Activated naive CD4-positive, alpha-beta T cell treated with anti-CD3 and anti-CD28 coated beads, Interleukin-2, amount 10 ng/mL, durations not matched to agents 7 days and 5 days (primary cell): ENCODE measurements at regions not wholly inside any gene's neighbourhood (a gene's known extent, or its start where the extent isn't known, plus 50 kb on each side); places are given as distances from the start of the nearest gene placed in this dataset.

Experiments
- CTCF ChIA-PET: fragments of 350-600 bp; sonication (Branson Sonifier 250); formaldehyde crosslinking; loops from one replicate; lab custom pipeline; 2021; ENCODE audit warnings: antibody characterized with exemption; lab: Charles Lee
- DNase-seq: peaks from one replicate; pipeline ENCODE4 v3.0.0-alpha.2; 2020
- H3K27ac Mint-ChIP-seq: one replicate; pipeline ENCODE4 v1.8.0; 2021; ENCODE audit warnings: mild to moderate bottlenecking, moderate library complexity, mixed read lengths
- H3K27me3 Mint-ChIP-seq: one replicate; pipeline ENCODE4 v1.8.0; 2021; ENCODE audit warnings: mild to moderate bottlenecking, mixed read lengths
- H3K36me3 Mint-ChIP-seq: one replicate; pipeline ENCODE4 v1.8.0; 2021; ENCODE audit warnings: mixed read lengths
- H3K4me1 Mint-ChIP-seq: one replicate; pipeline ENCODE4 v1.8.0; 2021; ENCODE audit warnings: mixed read lengths
- H3K4me3 Mint-ChIP-seq: one replicate; pipeline ENCODE4 v1.8.0; 2021; ENCODE audit warnings: mild to moderate bottlenecking, moderate library complexity, mixed read lengths
- H3K9me3 Mint-ChIP-seq: one replicate; pipeline ENCODE4 v1.8.0; 2021; ENCODE audit warnings: mixed read lengths

- Mint-ChIP-seq H3K27ac (no peak overlapping the region), H3K27me3 (peaks cover 42% of the 10 kb centered on the region)
Observed at GRCh38 chr2:240277807-240278522, 137.5 kb upstream of the OTOS start.

GRCh38 chr2:240278661-240279060, 138.2 kb upstream of the OTOS start:
- Mint-ChIP-seq H3K27me3 (peaks cover 40% of the 10 kb centered on the region), H3K36me3 (no peaks in the 10 kb centered on the region), H3K9me3 (no peaks in the 10 kb centered on the region), H3K4me3 (no peak overlapping the region), H3K4me1 (no peaks in the 10 kb centered on the region), H3K27ac (no peak overlapping the region)
- CTCF ChIA-PET = no interaction called here
- no peak for DNase-seq

More at GRCh38 chr2:240277807-240278522, 137.5 kb upstream of the OTOS start:
- H3K36me3 Mint-ChIP-seq = no peaks in the 10 kb centered on the region
- H3K9me3 Mint-ChIP-seq = no peaks in the 10 kb centered on the region
- CTCF ChIA-PET = no interaction called here
- no peak overlapping the region for H3K4me3 Mint-ChIP-seq
- H3K4me1 Mint-ChIP-seq = no peaks in the 10 kb centered on the region
- DNase-seq = no peak

GRCh38 chr2:240280621-240281020, 140.2 kb upstream of the OTOS start:
- CTCF ChIA-PET = no interaction called here
- Mint-ChIP-seq H3K4me3 (no peak overlapping the region), H3K4me1 (no peaks in the 10 kb centered on the region), H3K27ac (no peak overlapping the region), H3K27me3 (peaks cover 34% of the 10 kb centered on the region), H3K9me3 (no peaks in the 10 kb centered on the region), H3K36me3 (no peaks in the 10 kb centered on the region)
- DNase-seq = no peak

GRCh38 chr2:240284503-240285259, 144.2 kb upstream of the OTOS start:
- Mint-ChIP-seq H3K27me3 (peaks cover 18% of the 10 kb centered on the region), H3K27ac (no peak overlapping the region), H3K9me3 (no peaks in the 10 kb centered on the region), H3K4me3 (no peak overlapping the region), H3K4me1 (no peaks in the 10 kb centered on the region), H3K36me3 (no peaks in the 10 kb centered on the region)
- CTCF ChIA-PET = no interaction called here
- DNase-seq = no peak

GRCh38 chr2:240285725-240286124, 145.3 kb upstream of the OTOS start:
- no peaks in the 10 kb centered on the region for H3K4me1 Mint-ChIP-seq

GRCh38 chr2:240286596-240286995, 146.1 kb upstream of the OTOS start:
- Mint-ChIP-seq H3K4me1 (no peaks in the 10 kb centered on the region), H3K27me3 (peaks cover 6% of the 10 kb centered on the region), H3K36me3 (no peaks in the 10 kb centered on the region), H3K27ac (no peak overlapping the region), H3K9me3 (no peaks in the 10 kb centered on the region), H3K4me3 (no peak overlapping the region)
- no peak for DNase-seq
- CTCF ChIA-PET = no interaction called here

More at GRCh38 chr2:240285725-240286124, 145.3 kb upstream of the OTOS start:
- CTCF ChIA-PET = no interaction called here
- no peak overlapping the region for H3K27ac Mint-ChIP-seq
- no peak overlapping the region for H3K4me3 Mint-ChIP-seq
- H3K36me3 Mint-ChIP-seq = no peaks in the 10 kb centered on the region
- H3K27me3 Mint-ChIP-seq = peaks cover 10% of the 10 kb centered on the region
- no peaks in the 10 kb centered on the region for H3K9me3 Mint-ChIP-seq
- no peak for DNase-seq

GRCh38 chr2:240287011-240287410, 146.6 kb upstream of the OTOS start:
- H3K27me3 Mint-ChIP-seq = peaks cover 6% of the 10 kb centered on the region
- H3K4me3 Mint-ChIP-seq = no peak overlapping the region
- no peaks in the 10 kb centered on the region for H3K36me3 Mint-ChIP-seq
- CTCF ChIA-PET = no interaction called here
- no peak for DNase-seq
- no peak overlapping the region for H3K27ac Mint-ChIP-seq
- H3K9me3 Mint-ChIP-seq = no peaks in the 10 kb centered on the region
- H3K4me1 Mint-ChIP-seq = no peaks in the 10 kb centered on the region

- Mint-ChIP-seq H3K9me3 (no peaks in the 10 kb centered on the region), H3K27ac (no peak overlapping the region), H3K36me3 (no peaks in the 10 kb centered on the region), H3K4me1 (no peaks in the 10 kb centered on the region), H3K27me3 (peaks cover 6% of the 10 kb centered on the region), H3K4me3 (no peak overlapping the region)
- CTCF ChIA-PET = no interaction called here
- DNase-seq = no peak
Observed at GRCh38 chr2:240287496-240288086, 147.1 kb upstream of the OTOS start.

GRCh38 chr2:240288087-240288521, 147.4 kb upstream of the GPC1 start:
- peaks cover 6% of the 10 kb centered on the region for H3K27me3 Mint-ChIP-seq
- H3K4me1 Mint-ChIP-seq = no peaks in the 10 kb centered on the region
- CTCF ChIA-PET = no interaction called here
- H3K36me3 Mint-ChIP-seq = no peaks in the 10 kb centered on the region
- H3K4me3 Mint-ChIP-seq = no peak overlapping the region
- H3K27ac Mint-ChIP-seq = no peak overlapping the region
- DNase-seq = no peak
- H3K9me3 Mint-ChIP-seq = no peaks in the 10 kb centered on the region

- Mint-ChIP-seq H3K36me3 (no peaks in the 10 kb centered on the region), H3K27me3 (peaks cover 2% of the 10 kb centered on the region), H3K4me3 (no peak overlapping the region), H3K27ac (no peak overlapping the region), H3K9me3 (no peaks in the 10 kb centered on the region), H3K4me1 (no peaks in the 10 kb centered on the region)
- no peak for DNase-seq
- CTCF ChIA-PET = no interaction called here
Observed at GRCh38 chr2:240289701-240290431, 145.6 kb upstream of the GPC1 start.

GRCh38 chr2:240290432-240291336, 144.8 kb upstream of the GPC1 start:
- CTCF ChIA-PET = no interaction called here
- no peak for DNase-seq
- H3K36me3 Mint-ChIP-seq = no peaks in the 10 kb centered on the region
- no peak overlapping the region for H3K4me3 Mint-ChIP-seq
- no peaks in the 10 kb centered on the region for H3K9me3 Mint-ChIP-seq
- no peak overlapping the region for H3K27ac Mint-ChIP-seq
- H3K4me1 Mint-ChIP-seq = no peaks in the 10 kb centered on the region
- no peaks in the 10 kb centered on the region for H3K27me3 Mint-ChIP-seq

GRCh38 chr2:240291337-240292034, 144.0 kb upstream of the GPC1 start:
- Mint-ChIP-seq H3K36me3 (no peaks in the 10 kb centered on the region), H3K27ac (no peak overlapping the region), H3K27me3 (no peaks in the 10 kb centered on the region), H3K4me3 (no peak overlapping the region), H3K9me3 (no peaks in the 10 kb centered on the region), H3K4me1 (no peaks in the 10 kb centered on the region)
- CTCF ChIA-PET = no interaction called here
- DNase-seq = no peak

GRCh38 chr2:240292035-240292574, 143.4 kb upstream of the GPC1 start:
- Mint-ChIP-seq H3K4me1 (no peaks in the 10 kb centered on the region), H3K4me3 (no peak overlapping the region), H3K27ac (no peak overlapping the region), H3K36me3 (no peaks in the 10 kb centered on the region), H3K27me3 (no peaks in the 10 kb centered on the region), H3K9me3 (no peaks in the 10 kb centered on the region)
- CTCF ChIA-PET = no interaction called here
- DNase-seq = no peak
